Mucosa of stomach (tissue), 1 donor: ENCODE measurements at regions not wholly inside any gene's neighbourhood (a gene's known extent, or its start where the extent isn't known, plus 50 kb on each side); places are given as distances from the start of the nearest gene placed in this dataset.

ENCODE experiments used
- H3K27me3 ChIP-seq: one replicate; pipeline ENCODE4 v1.7.0; 2013; ENCODE audit warnings: mild to moderate bottlenecking, low read length; ENCODE audit not compliant: control insufficient read depth, insufficient read depth
- H3K36me3 ChIP-seq: one replicate; pipeline ENCODE4 v1.7.0; 2013; ENCODE audit warnings: low read length; ENCODE audit not compliant: control insufficient read depth, insufficient read depth
- H3K4me1 ChIP-seq: one replicate; pipeline ENCODE4 v1.7.0; 2013; ENCODE audit warnings: mild to moderate bottlenecking, low read length; ENCODE audit not compliant: control insufficient read depth, insufficient read depth
- H3K4me3 ChIP-seq: one replicate; pipeline ENCODE4 v1.7.0; 2013; ENCODE audit warnings: low read length
- H3K9ac ChIP-seq: one replicate; pipeline ENCODE4 v1.7.0; 2013; ENCODE audit warnings: mild to moderate bottlenecking, low read length, moderate library complexity
- H3K9me3 ChIP-seq: one replicate; pipeline ENCODE4 v1.7.0; 2013; ENCODE audit warnings: mild to moderate bottlenecking, low read length, moderate library complexity; ENCODE audit not compliant: control insufficient read depth
- donor health status: Pancreatic carcinoma.

DNA sequence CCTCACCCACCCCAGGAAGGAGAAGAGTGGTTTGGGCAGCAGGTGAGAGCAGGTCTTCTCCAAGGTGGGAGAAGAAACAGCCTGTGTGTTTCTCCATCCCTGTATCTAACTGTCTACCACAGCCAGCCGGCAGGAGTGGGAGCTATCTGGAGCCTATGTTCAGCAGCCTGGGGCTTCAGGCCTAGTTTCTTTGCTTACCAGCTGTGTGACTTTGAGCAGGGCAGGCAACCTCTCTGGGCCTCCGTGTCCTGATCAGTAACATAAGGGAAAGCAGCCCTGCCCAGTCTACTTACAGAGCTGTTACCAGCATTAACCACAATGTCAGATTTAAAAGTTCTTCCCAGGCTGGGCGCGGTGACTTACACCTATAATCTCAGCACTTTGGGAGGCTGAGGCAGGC lies 450.7 kb upstream of the ZMIZ1 start:
- H3K4me1 ChIP-seq: peaks cover 35% of the 10 kb centered on the region
- no peak overlapping the region for H3K4me3 ChIP-seq
- H3K9me3 ChIP-seq: no peaks in the 10 kb centered on the region
- H3K27me3 ChIP-seq: no peaks in the 10 kb centered on the region
- no peaks in the 10 kb centered on the region for H3K36me3 ChIP-seq
- no peak overlapping the region for H3K9ac ChIP-seq

GRCh38 chr10:78619115-78619851 lies 449.5 kb upstream of the ZMIZ1 start:
- H3K9me3 ChIP-seq: no peaks in the 10 kb centered on the region

DNA sequence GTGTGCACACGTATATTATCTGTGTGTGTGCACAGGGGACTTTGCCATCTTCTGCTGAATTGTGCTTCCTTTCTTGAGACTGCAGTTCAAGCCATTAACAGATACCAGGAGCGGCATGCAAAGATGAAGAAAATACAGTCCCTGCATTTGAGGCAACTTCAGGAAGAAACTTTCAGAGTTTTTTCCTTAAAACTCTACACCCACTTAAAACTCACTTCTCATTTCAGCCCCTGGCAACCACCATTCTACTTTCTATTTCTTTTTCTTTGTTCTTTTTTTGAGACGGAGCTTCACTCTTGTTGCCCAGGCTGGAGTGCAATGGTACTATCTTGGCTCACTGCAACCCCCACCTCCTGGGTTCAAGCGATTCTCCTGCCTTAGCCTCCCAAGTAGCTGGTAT lies 448.9 kb upstream of the ZMIZ1 start:
- Histone ChIP-seq H3K4me1 (peaks cover 53% of the 10 kb centered on the region), H3K9ac (no peak overlapping the region), H3K4me3 (no peak overlapping the region), H3K36me3 (no peaks in the 10 kb centered on the region), H3K9me3 (no peaks in the 10 kb centered on the region), H3K27me3 (no peaks in the 10 kb centered on the region)

More at GRCh38 chr10:78619115-78619851, 449.5 kb upstream of the ZMIZ1 start:
- H3K36me3 ChIP-seq: no peaks in the 10 kb centered on the region
- H3K9ac ChIP-seq: no peak overlapping the region
- peaks cover 46% of the 10 kb centered on the region for H3K4me1 ChIP-seq
- H3K27me3 ChIP-seq: no peaks in the 10 kb centered on the region
- H3K4me3 ChIP-seq: no peak overlapping the region

DNA sequence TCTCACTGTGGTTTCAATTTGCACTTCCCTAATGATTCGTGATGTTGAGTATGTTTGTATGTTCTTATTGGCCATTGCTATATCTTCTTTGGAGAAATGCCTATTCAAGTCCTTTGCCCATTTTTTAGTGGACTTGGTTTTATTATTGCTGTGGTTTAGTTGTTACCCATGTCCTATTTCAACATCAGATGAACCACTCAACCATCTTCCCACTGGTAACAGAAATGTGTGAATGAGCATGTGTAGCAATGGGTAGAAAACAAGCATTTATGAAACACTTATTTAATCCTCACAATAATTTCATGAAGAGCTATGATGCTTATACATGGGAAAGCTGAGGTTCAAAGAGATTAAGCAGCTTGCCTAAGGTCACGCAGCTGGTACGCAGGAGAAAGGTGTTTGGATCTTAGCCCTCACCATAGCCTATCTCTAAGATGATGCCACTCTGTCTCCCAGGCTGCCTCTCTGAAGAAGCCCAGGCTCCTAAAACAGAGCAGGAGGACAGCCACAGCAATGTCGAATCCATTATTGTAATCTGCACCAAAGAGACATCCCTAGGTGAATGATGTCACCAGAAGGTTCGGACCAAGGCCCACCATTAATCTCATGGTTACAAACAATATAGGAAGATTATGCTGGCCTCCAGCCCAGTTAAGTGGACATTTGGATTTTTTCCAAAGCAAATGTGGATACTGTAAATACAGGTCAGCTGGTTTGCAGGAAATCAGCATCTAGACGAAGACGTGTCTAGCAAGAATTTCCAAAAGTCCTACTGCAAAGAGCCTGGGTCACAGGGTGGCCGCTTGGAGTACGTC lies 447.6 kb upstream of the ZMIZ1 start:
- no peak overlapping the region for H3K4me3 ChIP-seq
- no peak overlapping the region for H3K9ac ChIP-seq
- no peaks in the 10 kb centered on the region for H3K36me3 ChIP-seq
- H3K9me3 ChIP-seq: no peaks in the 10 kb centered on the region
- H3K27me3 ChIP-seq: no peaks in the 10 kb centered on the region
- peaks cover 60% of the 10 kb centered on the region for H3K4me1 ChIP-seq

GRCh38 chr10:78623578-78624215 lies 445.1 kb upstream of the ZMIZ1 start:
- Histone ChIP-seq H3K9me3 (no peaks in the 10 kb centered on the region), H3K4me3 (no peak overlapping the region), H3K36me3 (no peaks in the 10 kb centered on the region), H3K9ac (no peak overlapping the region), H3K27me3 (no peaks in the 10 kb centered on the region), H3K4me1 (peaks cover 63% of the 10 kb centered on the region)

- Histone ChIP-seq H3K27me3 (no peaks in the 10 kb centered on the region), H3K9ac (no peak overlapping the region), H3K36me3 (no peaks in the 10 kb centered on the region), H3K9me3 (no peaks in the 10 kb centered on the region), H3K4me1 (peaks cover 74% of the 10 kb centered on the region), H3K4me3 (no peak overlapping the region)
Observed at GRCh38 chr10:78624791-78625190, 444.0 kb upstream of the ZMIZ1 start.

GRCh38 chr10:78626471-78626870 lies 442.3 kb upstream of the ZMIZ1 start:
- no peaks in the 10 kb centered on the region for H3K36me3 ChIP-seq
- H3K9ac ChIP-seq: no peak overlapping the region
- no peaks in the 10 kb centered on the region for H3K27me3 ChIP-seq
- H3K4me1 ChIP-seq: peaks cover 71% of the 10 kb centered on the region
- H3K9me3 ChIP-seq: no peaks in the 10 kb centered on the region
- no peak overlapping the region for H3K4me3 ChIP-seq

DNA sequence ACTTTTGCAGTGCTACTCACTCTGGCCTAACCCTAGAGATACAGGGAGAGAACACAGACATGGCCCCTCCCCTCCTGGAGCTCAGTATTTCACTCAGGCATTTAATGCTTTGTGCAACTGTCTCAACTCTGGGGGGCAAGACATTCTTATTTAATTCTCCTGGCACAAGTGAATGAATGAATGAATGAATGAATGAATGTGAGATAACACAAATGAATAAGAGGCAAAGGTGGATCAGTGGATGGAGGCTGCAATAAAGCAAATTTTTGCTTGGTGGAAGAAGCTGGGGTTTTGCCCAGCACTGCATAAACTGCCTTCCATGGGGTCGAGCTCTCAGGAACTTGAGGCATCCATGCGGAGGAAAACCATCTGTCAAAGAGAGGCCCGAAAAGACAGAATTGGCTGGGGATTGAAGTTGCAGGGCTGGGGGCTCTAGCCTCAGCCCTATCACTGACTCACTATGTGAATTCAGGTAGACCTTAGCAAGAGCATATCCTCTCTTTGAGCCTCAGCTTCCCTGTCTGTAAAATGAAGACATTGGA lies 441.4 kb upstream of the ZMIZ1 start:
- no peaks in the 10 kb centered on the region for H3K36me3 ChIP-seq
- peaks cover 71% of the 10 kb centered on the region for H3K4me1 ChIP-seq
- no peaks in the 10 kb centered on the region for H3K27me3 ChIP-seq
- no peak overlapping the region for H3K9ac ChIP-seq
- no peaks in the 10 kb centered on the region for H3K9me3 ChIP-seq
- no peak overlapping the region for H3K4me3 ChIP-seq

DNA sequence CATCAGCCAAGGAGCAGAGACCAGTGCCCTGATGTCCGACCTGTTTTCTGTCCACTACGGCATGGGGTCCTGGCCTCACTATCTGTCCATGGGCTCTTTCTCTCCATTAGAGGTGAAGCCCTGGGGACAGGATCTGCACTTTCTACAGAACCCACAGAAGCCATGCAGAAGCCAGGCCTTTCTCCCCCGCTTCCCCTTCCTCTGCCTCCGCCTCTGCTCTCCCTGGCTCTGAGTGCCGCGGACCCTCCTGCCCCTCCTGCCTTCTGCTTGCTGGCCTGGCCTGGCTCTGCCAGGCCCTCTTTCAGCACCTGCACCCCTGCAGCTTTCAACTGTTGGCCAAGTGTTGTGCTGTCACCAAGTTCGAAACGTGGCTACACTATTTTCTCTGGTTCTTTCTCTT lies 439.8 kb upstream of the ZMIZ1 start:
- no peak overlapping the region for H3K4me3 ChIP-seq
- H3K9ac ChIP-seq: no peak overlapping the region
- no peaks in the 10 kb centered on the region for H3K27me3 ChIP-seq
- peaks cover 68% of the 10 kb centered on the region for H3K4me1 ChIP-seq
- H3K9me3 ChIP-seq: no peaks in the 10 kb centered on the region
- no peaks in the 10 kb centered on the region for H3K36me3 ChIP-seq

GRCh38 chr10:78629773-78630172 lies 439.0 kb upstream of the ZMIZ1 start:
- Histone ChIP-seq H3K4me1 (peaks cover 68% of the 10 kb centered on the region), H3K9ac (no peak overlapping the region), H3K4me3 (no peak overlapping the region), H3K36me3 (no peaks in the 10 kb centered on the region), H3K27me3 (no peaks in the 10 kb centered on the region), H3K9me3 (no peaks in the 10 kb centered on the region)

- H3K9ac ChIP-seq: no peak overlapping the region
- no peaks in the 10 kb centered on the region for H3K36me3 ChIP-seq
- H3K4me3 ChIP-seq: no peak overlapping the region
- H3K27me3 ChIP-seq: no peaks in the 10 kb centered on the region
- peaks cover 65% of the 10 kb centered on the region for H3K4me1 ChIP-seq
- H3K9me3 ChIP-seq: no peaks in the 10 kb centered on the region
Observed at GRCh38 chr10:78630944-78631838, 437.6 kb upstream of the ZMIZ1 start.
